ENCODE measurements at regions not wholly inside any gene's neighbourhood (a gene's known extent, or its start where the extent isn't known, plus 50 kb on each side); places are given as distances from the start of the nearest gene placed in this dataset.

- Histone ChIP-seq H2BK12ac (ENCODE audit: insufficient read length, low read depth, low read length) (no peak overlapping the region), H3K27me3 (ENCODE audit: insufficient read depth, low read length) (no peaks in the 10 kb centered on the region), H3K79me1 (ENCODE audit: insufficient read depth, low read depth, low read length, poor library complexity, severe bottlenecking) (no peaks in the 10 kb centered on the region), H2AK5ac (ENCODE audit: insufficient read length, low read length) (no peak overlapping the region), H3K4me2 (ENCODE audit: insufficient read depth, insufficient read length, low read length) (no peak overlapping the region), H3T11ph (ENCODE audit: low read length) (no peak overlapping the region), H2BK20ac (ENCODE audit: low read depth, low read length, poor library complexity, severe bottlenecking) (no peak overlapping the region), H3K56ac (ENCODE audit: insufficient read length, low read depth, low read length) (no peak overlapping the region), H4K5ac (ENCODE audit: insufficient read length, low read depth, low read length) (no peak overlapping the region), H4K20me1 (ENCODE audit: control insufficient read depth, insufficient read depth, insufficient read length) (no peaks in the 10 kb centered on the region), H4K91ac (ENCODE audit: insufficient read length, low read depth, low read length) (no peak overlapping the region), H4K8ac (replicated peaks; ENCODE audit: insufficient read length, low read depth, low read length) (no peak overlapping the region), H2BK5ac (ENCODE audit: insufficient read length, low read length) (no peak overlapping the region), H2BK120ac (ENCODE audit: low read depth, low read length, poor library complexity, severe bottlenecking) (no peak overlapping the region), H3K9me3 (ENCODE audit: control insufficient read depth, low read depth, low read length) (no peaks in the 10 kb centered on the region), H2BK15ac (ENCODE audit: low read depth, low read length) (no peak overlapping the region), H3K23ac (ENCODE audit: insufficient read length, low read depth, low read length) (no peak overlapping the region), H2AFZ (ENCODE audit: low read length) (no peak overlapping the region), H3K9ac (ENCODE audit: extremely low read depth, insufficient read length, low read length) (no peak overlapping the region), H3K27ac (ENCODE audit: insufficient read length, low read depth, low read length) (no peak overlapping the region), H3K4me1 (ENCODE audit: insufficient read depth, low read length) (no peaks in the 10 kb centered on the region), H3K18ac (ENCODE audit: insufficient read length, low read depth, low read length) (no peak overlapping the region), H3K4ac (ENCODE audit: low read depth, low read length) (no peak overlapping the region), H3K14ac (ENCODE audit: insufficient read depth, low read length) (no peak overlapping the region), H3K23me2 (ENCODE audit: insufficient read length, low read depth, low read length, poor library complexity, severe bottlenecking) (no peaks in the 10 kb centered on the region), H3K79me2 (ENCODE audit: insufficient read depth, low read length) (no peaks in the 10 kb centered on the region)
- Mint-ChIP-seq H3K36me3 (ENCODE audit: insufficient read depth in 1 of 3, low read depth in 3 of 3) (no peaks in the 10 kb centered on the region), H3K27ac (no peak overlapping the region), H3K4me3 (no peak overlapping the region), H3K27me3 (ENCODE audit: low read depth) (no peaks in the 10 kb centered on the region), H3K9me3 (no peaks in the 10 kb centered on the region), H3K4me1 (peaks cover 0 to 4% of the 10 kb centered on the region in 2 experiments; a peak in 1 of 4 replicates)
- TF ChIP-seq, protein P1, sequence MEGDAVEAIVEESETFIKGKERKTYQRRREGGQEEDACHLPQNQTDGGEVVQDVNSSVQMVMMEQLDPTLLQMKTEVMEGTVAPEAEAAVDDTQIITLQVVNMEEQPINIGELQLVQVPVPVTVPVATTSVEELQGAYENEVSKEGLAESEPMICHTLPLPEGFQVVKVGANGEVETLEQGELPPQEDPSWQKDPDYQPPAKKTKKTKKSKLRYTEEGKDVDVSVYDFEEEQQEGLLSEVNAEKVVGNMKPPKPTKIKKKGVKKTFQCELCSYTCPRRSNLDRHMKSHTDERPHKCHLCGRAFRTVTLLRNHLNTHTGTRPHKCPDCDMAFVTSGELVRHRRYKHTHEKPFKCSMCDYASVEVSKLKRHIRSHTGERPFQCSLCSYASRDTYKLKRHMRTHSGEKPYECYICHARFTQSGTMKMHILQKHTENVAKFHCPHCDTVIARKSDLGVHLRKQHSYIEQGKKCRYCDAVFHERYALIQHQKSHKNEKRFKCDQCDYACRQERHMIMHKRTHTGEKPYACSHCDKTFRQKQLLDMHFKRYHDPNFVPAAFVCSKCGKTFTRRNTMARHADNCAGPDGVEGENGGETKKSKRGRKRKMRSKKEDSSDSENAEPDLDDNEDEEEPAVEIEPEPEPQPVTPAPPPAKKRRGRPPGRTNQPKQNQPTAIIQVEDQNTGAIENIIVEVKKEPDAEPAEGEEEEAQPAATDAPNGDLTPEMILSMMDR (conservative IDR thresholded peaks at IDR 0.05), result no peak
- no CpG with 5 or more reads among the region's 1 CpG for WGBS (ENCODE audit: extremely low coverage, insufficient read length, low lambda C conversion rate)
- no peak for DNase-seq
Observed at GRCh38 chr4:31298737-31299136, 578.6 kb downstream of the PCDH7 start.

All from H9 (cell line).